OCI-M1 (cell line): ENCODE measurements at regions not wholly inside any gene's neighbourhood (a gene's known extent, or its start where the extent isn't known, plus 50 kb on each side); places are given as distances from the start of the nearest gene placed in this dataset.
A peak's percentile ranks its signal among the peaks of the same experiment; 100 is the strongest.
"Not testable (repeated sequence)": the region's sequence is repeated elsewhere in the genome, so short reads cannot be mapped to it uniquely, and the experiment has no call there.

Experiments
- DNase-seq: peaks from one replicate; lab custom pipeline; 2025; lab: John Stamatoyannopoulos, UW

GRCh38 chr13:53405616-53406015, 377.0 kb downstream of the OLFM4 start:
- no peak for DNase-seq

DNA sequence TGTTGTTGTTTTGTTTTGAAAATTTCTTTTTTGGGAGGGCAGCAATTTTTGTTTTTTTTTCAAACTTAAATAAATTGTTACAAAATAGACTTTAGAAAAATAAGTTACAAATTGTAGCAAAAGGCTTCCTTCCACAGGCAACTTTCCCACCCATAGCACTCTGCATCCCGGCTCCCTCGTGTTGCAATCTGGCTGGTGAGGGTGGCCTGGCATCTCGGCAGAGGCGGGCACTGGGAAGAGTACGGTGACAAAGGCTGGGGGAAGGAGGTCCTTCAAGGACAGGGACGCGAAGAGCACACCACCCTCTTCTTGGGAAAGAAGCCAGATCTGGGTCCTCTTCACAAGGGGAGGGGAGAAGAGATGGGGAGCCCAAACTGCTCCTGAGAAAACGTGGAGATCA, 379.7 kb downstream of the OLFM4 start:
- no peak for DNase-seq

DNA sequence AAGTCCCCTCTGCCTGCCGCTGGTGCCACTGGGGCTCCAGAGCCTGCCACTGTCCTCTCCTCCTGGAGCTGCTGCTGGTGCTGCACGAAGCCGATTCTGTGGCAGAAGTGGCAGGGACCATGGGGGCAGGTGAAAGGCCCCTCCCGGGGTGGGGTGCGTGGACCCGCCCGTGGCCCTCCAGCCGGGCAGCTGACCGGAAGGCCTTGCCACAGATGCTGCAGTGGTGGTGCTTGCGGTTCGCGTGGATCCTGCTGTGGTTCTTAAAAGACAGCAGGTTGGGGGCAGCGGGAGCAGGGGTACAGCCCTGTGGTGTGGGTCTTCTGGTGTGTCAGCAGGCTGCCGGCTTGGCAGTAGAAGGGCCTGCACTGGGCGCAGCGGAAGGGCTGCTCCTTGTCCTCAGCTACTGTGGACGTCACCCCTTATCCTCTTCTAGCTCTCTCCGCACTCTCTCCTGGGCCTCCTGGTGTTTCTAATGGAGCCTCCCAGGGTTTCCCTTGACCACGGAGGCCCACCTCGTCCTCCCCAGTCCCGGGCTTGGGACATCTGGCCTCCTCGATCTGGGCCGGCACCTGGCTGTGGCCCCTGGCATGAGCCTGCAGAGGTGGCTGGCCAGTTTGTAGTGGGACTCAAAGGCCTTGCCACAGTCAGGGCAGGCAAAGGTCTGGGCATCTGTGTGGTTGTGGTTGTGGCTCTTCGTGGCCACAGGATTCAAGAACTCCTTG, 380.4 kb downstream of the OLFM4 start:
- DNase-seq, result no peak

- DNase-seq, result no peak
Observed at GRCh38 chr13:53411463-53411862, 382.9 kb downstream of the OLFM4 start.

DNA sequence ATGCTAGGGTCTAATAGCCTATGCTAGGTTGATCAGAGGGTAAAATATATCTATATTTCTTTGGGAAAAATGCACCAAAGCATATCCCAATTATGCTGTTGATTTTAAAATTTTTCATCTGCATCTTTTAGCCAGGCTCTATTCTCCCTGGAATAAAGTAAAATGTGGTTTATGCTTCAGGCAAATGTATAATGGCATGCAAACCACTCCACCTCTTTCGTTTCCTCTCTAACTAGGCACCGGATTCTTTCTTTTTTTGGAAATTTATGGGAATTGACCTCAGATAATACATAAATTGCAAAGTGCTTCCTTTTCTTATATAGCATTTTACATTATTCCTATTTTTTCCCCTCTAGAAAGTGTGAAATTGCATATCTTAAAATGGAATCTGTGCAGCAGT, 386.5 kb downstream of the OLFM4 start:
- no peak for DNase-seq

- DNase-seq, result no peak
Observed at GRCh38 chr13:53417601-53418000, 389.0 kb downstream of the OLFM4 start.

DNA sequence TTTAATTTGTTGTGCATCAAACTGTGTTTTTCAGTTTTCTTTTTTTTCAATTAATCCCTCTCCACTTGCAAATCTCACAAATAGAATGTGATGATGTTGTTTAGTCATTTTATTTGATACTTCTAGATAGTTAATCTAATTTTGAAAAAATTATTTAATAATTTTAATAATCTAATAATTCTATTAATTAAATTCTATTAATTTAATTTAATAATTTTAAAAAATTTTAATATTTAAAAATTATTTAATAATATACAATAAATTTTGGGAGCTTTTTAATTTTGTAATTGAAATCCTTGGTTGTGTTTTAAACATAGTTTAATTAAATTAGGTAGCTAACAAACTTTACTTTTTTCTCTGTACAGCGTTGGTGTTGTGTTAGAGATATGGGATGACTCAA, 393.8 kb downstream of the OLFM4 start:
- DNase-seq, result no peak

GRCh38 chr13:53436396-53436795, 407.8 kb downstream of the OLFM4 start:
- no peak for DNase-seq

GRCh38 chr13:53439439-53440225, 411.0 kb downstream of the OLFM4 start:
- DNase-seq, result no peak

DNA sequence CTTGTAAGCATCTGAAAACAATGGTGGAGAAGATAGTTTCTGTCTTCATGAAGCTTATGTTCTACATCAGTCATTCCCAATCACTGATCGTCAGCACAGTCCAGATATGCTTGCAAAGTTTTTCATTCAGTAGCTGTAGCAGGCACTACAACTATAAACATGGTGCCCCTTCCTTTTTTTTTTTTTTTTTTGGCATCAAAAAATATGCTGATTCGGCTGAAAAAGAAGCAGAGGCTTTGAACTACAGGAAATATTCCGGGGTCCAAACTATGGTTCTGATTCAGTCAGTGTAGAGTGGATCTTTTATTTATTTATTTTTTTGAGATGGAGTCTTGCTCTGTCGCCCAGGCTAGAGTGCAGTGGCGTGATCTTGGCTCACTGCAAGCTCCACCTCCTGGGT, 414.4 kb downstream of the OLFM4 start:
- DNase-seq, result no peak

DNA sequence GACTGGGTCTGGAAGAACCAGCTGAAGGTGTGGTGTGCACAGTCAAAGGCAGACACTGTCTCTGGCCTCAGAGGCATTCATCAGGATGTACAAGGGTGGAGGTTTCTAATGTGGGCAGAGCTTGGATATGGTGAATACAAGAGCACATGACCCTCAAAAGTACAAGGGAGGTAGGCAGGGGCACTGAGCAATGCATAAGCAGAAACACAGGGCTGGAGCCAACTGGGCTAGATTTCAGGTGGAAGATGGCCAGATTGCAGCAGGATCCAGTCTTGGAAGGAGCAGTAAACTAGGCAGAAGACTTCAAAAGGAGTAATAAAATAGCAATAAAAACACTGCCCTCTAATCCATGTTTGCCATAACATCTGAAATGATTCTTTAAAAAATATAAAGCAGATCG, 417.1 kb downstream of the OLFM4 start:
- DNase-seq, result no peak

- no peak for DNase-seq
Observed at GRCh38 chr13:53447456-53447855, 418.8 kb downstream of the OLFM4 start.

- DNase-seq, result no peak
Observed at GRCh38 chr13:53447863-53448262, 419.2 kb downstream of the OLFM4 start.

- DNase-seq, result not testable (repeated sequence)
Observed at GRCh38 chr13:53452263-53452808, 423.7 kb downstream of the OLFM4 start.

- DNase-seq, result no peak
Observed at GRCh38 chr13:53460796-53461195, 432.2 kb downstream of the OLFM4 start.

GRCh38 chr13:53463106-53463505, 434.5 kb downstream of the OLFM4 start:
- DNase-seq, result peak; percentile 41

- no peak for DNase-seq
Observed at GRCh38 chr13:53466576-53466975, 438.0 kb downstream of the OLFM4 start.

GRCh38 chr13:53473397-53473796, 444.8 kb downstream of the OLFM4 start:
- DNase-seq, result no peak

DNA sequence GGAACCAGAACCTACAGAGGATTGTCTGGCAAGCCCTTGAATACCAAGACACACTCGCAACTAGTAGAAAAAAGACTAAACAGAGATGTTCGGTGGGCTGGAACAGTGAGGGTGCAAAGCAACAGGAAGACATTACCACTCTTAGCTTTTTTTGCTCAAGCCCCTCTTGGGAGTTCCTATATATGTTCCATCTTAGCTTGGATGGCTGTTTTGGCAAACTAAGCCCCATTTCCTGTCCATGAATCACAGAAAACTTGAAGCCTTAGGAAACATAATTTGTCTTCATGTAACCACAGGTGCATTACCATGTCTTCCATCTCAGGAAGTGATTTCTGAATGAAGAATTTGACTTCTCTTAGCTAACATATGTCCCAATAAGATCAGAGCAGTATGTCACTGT, 446.3 kb downstream of the OLFM4 start:
- no peak for DNase-seq

DNA sequence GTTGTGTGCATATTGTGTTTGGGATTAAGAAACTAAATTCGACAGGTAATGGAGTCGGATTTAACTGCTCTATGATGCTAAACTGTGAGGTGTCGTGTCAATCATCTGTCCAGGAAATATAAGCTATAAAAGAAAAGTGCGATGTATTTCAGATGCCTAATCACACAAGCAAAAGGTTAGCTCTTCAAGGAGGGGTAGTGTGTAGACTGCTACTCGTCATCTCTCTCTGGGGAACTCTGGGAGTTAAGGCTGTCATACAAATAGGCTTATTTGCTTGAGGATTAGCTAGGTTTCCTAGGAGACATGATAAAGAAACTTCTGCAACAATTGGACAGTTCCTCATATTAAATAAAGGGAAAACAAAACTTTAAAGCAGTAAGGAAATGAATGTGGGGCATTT, 462.1 kb downstream of the OLFM4 start:
- DNase-seq, result peak; percentile 18

DNA sequence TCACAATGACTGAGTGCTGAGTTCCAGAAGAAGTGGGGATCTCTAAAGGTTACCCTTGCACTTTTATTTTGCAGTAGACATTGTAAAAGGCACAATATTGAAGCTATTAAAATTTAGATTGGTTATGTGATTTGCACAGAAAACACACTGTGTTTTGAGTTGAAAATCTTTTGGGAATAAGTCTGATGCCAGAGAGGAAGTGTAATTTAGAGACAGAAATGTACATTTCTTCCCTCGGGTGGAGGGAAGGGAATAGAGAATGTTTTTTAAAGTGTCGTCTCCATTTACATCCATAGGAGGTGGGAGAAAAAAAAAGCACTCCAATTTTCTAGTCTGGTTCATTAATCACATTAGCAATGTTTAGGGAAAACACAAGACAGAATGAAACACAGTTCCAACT, 465.8 kb downstream of the OLFM4 start:
- no peak for DNase-seq

GRCh38 chr13:53499576-53500133, 471.0 kb downstream of the OLFM4 start:
- DNase-seq, result no peak

DNA sequence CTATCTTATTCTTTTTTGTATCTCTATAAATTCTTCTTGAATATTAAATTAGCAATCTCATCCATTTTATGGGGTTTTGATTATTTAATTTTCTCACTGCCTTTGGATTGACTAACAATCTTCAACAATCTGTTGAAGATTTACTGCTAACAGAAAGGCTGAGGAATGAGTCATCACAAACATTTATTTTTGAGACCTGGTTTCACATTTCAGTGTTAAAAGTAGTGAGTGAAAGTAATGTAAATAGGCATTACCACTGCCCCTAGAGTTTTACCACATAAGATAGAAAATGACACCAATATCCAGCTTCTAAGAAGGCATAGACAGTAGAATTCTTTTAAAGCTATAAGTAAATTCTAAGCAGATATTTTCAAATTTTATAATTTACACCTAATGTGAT, 472.8 kb downstream of the OLFM4 start:
- DNase-seq, result peak; percentile 41
